NCI-H128 (cell line): ENCODE measurements at regions not wholly inside any gene's neighbourhood (a gene's known extent, or its start where the extent isn't known, plus 50 kb on each side); places are given as distances from the start of the nearest gene placed in this dataset.

Source experiments
- DNase-seq: peaks from one replicate; lab custom pipeline; 2025; ENCODE audit not compliant: unreplicated experiment; lab: John Stamatoyannopoulos, UW

DNA sequence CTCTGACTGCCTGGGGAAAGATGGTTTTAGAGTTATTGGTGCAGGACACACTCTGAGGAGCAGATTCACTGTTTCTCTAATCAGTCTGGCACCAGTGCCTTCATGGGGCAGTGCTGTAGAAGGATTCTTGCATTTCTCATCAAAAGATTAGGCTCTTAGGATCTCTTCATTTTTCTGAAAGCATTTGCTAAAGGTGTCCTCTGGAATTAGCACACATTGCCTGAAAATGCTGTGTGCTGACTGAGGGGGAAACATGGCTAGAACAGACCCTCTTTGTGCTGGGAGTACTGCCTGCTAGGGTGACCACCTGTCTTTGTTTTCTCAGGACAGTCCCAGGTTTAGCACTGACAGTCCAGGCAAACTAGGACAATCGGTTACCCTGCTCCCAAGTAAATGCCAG, 301.0 kb downstream of the PTEN start:
- no peak for DNase-seq

DNA sequence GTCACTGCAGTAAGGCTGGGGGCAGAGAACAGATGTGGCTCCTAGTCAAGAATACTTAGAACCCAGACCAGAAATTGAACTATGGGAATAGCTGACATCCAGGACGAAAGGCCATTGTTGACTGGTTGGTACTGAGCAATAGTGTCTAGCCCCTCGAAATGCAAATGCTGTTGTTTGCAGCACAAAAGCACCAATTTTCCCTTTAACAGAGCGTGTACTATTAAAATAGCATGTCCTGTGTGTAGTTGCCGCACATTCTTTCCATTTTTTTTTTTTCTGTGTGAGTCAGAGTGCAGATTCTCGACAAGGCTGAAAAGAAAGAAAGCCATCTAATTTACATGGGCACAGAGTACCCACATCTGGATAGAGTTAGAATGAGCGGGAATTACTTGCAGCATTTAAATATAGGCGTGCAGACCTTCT, 302.4 kb downstream of the PTEN start:
- no peak for DNase-seq

DNA sequence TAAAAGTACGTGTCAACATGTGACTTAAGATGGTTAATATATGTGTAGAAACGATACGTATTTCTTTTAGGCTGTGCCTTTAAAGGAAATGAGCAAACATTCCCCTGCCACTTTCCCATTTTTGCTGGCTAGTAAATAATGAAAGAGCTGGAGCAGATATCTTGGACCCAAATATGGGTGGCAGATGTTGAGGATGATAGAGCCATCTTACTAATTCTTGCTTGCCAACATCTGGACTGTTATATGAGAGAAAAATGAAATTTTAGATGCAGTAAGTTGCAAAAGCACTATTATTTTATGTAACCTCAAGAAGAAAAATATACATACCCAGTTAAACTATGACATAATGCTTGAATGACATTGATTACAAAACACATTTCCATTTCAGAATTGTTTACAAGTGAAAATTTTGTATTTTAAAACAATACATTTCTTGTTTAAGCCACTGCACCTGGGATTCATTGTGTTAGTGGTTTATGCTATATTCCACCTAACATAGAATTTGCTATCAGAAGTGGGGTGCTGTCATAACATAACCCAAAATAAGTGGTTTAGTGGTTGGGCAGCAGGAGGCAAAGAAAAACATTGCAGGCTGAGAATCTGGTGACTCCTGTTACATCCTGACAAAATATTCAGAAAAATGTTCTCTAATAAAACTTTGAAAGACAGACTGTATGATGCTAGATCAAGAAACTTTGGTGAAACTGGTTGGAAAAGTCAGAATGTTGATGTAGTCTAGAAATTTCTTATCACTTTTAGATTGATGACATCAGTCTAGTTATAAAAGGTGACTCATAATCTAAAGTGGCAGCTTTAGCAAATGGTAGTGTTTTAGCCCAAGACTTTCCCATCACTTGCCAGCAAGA, 305.0 kb downstream of the PTEN start:
- no peak for DNase-seq

DNA sequence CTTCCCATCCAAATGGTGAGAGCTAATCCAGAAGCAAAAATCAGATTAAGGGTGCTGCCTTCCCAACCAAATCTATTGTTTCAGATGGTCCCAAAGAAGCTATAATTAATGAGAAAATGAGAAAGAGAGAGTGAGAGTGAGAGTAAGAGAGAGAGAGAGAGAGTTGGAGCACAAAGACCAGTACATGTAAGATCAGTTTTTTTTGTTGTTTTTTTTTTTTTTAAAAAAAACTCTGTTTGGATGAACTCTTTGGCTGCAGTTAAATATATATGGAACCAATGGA, 305.6 kb downstream of the PTEN start:
- DNase-seq, result no peak

DNA sequence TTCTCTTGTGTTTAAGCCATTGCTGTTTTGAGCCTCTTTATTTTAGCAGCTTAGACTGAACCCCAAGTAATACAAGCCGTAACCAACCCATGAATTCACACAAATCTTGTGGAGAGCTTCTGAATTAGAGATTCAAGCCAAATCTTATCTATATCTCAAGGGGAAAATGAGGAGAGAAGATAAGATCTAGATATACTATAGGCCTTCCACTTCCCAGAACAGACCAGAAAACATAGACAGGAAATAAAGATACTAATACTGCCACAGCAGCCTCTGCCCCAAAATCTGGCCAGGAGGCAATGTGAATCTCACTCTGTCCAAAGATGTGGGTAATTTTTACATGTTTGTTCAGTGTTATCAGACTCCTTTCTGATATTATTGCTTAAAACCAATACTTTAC, 307.2 kb downstream of the PTEN start:
- DNase-seq, result no peak

DNA sequence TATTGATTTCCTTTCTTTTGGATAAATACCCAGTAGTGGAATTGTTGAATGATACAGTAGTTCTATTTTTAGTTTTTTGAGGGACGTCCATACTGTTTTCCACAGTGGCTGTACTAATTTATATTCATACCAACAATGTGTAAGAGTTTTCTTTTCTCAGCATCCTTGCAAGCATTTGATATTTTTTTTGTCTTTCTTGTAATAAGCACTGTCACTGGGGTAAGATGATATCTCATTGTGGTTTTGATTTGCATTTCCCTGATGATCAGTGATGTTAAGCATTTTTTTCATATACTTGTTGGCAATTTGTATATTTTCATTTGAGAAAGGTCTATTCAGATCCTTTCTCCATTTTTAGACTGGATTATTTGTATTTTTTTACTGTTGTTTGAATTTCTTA, 308.7 kb downstream of the PTEN start:
- DNase-seq, result no peak

DNA sequence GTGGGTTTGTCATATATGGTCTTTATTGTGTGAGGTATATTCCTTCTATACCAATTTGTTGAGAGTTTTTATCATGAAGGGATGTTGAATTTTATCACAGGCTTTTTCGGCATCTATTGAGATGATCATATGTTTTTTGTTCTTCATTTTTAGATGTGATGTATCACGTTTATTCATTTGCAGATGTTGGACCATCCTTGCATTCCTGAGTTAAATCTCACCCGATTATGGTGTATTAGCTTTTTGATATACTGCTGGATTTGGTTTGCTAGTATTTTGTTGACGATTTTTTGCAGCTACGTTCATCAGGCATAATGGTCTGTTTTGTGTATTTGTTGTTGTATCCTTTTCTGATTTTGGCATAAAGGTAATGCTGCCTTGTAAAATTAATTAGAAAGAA, 311.0 kb downstream of the PTEN start:
- DNase-seq, result no peak

DNA sequence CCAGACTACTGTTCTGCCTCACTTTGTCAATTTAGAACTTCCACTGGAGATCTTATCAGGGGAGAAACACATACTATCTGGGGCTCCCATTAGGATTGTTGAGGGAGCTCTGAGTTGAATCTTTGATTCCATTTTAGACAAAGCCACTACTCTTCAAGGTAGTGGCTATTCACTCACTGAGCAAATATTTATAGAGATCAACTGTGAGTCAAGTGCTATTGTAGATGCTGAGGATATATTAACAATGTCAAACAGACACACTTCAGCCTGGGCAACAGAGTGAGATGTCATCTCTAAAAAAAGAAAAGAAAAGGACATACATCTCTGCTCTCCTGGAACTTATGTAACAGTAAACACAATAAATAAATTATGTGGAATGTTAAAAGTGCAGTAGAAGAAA, 315.3 kb downstream of the PTEN start:
- no peak for DNase-seq

DNA sequence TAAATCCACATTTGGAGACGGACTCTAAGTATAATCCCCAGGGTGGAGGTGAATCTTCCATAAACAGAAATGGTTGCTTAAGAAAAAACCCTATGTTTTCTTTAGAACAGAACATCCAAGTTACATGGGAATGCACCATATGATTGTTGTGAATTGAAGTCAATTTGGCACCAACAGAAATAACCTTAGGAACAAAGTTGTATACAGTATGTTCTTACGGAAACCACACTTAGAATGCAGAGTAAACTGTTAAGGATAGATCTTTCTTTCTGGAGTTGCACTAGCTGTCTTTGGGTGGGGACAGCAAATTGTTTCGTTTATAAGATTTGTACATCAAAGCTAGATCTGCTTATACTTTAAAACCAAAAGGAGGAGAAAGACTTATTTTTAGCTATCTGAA, 316.4 kb downstream of the PTEN start:
- DNase-seq, result no peak

DNA sequence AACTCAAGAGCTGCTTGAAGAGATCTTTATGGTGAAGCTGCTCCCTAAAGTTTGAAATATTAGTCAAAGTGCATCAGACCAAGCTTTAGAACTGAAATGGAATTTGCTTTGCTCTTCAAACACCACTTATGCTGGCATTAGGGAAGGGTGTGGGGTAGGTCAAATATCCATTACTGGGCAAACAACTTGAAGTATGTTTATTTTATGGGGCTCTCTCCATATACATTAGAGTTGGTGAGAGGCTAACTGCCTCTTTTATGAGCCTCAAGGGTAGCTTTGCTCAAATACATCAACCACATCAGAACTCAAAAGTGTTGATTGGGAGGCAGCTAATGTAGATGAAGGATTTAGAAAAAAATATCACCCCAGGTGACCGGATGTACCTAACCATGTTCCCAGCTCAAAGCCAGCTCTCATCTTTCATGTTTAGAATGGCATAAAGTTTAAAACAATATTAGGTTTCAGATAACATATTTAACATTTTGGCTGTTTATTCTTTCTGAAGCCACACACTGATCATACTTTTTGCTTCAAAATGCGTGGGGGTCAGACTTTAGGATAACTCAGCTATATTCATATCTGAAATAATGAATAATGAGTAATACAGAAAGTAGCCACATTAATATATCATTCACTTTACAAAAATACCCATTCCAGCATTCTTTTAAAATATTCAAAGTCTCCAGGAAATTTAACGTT, 318.6 kb downstream of the PTEN start:
- DNase-seq, result peak; percentile 91

DNA sequence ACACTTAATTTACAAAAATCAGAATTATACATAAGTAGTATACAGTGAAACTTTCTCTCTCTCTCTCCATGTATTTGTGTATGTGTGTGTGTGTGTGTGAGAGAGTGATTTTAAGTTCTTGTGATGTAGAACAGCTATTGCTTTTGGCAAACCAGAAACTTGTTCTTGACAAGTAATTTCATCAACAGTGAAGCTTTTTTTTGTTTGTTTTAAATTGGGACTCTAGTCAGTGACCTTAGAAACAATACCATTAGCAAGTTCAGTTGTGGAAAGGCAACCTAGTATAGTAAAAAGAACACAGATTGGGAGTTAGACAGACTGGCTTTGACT, 319.1 kb downstream of the PTEN start:
- DNase-seq, result no peak

DNA sequence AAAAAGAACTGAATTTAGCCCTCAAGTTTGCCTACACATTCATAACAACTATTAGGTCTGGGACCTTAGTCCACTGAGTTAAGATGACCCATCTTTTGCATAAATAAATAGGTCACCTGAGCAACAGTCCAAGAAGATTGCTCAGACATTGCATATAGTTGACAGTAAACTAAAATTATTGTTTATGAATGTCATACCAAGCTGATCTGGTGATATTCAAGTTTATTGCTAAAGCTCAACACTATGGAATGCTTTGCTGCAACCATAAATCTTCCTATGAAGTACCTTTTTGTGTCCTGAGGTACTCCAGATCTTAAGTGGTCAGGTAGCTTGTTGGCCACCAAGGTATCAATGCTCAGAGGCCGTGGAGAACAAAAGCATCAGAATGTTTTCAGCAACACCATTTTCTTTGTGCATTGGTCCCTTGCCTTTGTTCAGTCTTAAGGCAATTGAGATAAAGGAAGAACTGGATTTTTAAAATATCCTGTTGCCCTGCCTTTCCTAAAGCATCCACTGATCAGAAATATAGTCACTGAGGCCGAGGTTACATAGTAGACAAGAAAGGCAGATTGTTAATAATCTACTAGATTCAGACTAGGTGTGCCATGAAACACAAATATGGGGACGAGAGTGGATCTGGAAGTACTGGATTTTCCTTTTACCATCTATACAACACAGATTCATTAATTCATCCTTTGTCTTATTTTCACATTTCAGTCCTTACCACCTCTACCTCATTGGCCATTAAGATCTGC, 321.3 kb downstream of the PTEN start:
- no peak for DNase-seq

DNA sequence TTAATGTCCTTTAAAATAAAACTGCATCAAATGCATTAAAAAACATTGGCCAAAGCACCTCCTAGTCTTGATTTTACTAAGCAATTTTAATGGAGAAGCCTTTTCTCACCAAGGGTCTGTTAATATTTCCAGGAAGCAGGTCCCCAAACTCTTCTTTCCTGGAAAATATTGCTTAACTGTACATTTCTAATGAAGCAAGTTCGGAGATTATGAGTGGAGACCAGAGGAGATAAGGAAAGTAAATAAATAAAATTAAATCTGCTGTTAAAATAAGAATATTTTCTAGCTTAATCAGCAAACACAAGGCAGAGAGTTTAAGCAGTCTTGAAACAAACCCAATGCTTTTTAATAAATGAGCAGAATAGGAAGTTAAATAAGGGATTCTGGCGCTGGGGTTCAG, 322.4 kb downstream of the PTEN start:
- no peak for DNase-seq

DNA sequence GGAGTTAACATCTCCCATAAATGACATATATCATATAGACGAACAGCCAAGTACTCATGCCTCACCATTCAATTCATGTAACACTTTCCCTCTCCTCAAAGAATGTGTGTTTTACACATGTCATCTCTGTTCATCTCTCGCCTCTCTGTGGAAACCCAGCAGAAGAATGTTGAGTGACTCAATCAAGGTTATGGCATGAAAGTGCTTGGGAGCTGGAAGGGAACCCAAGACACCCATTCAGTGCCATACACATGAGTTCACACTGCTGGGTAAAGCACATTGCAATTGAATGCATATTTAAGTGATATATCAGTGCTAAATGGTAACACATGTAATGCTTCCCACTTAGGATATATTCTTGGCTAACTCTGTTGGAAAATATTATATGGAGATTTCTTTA, 322.9 kb downstream of the PTEN start:
- DNase-seq, result no peak

DNA sequence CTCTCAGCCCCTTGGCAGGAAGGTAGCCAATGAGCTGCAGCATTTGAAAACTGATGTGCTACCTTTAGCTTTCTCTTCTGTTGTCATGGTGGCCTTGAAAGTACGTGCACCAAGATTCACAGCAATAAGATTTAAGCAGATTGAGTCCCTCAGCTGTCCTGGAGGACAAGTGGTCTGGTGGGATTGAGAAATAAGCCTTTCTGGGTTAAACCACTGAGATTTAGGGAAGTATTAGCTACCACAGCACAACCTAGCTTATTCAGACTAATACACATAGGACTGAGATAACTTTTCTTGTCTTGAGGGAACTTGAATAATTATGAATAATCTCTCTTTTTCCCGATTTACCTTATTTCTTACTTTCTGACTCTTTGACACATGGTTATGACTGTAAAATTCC, 324.0 kb downstream of the PTEN start:
- no peak for DNase-seq

DNA sequence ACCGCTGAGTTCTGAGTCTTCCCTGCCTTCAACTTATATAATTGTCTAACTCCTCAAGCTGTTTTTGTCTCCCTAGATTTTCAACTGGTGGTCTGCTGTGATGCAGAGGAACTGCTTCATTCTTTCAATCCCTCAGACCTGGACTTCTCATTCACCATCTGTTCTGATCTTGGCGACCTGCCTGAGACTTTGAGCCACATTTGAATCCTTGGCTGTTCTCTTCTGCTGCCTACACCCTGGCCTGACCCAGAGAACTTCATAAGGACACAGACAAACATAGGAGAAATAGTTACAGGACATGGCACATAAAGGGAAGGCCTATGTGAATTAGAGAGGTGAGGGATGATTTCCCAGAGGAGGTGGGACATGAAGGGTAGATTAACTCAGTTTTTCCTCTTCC, 326.7 kb downstream of the PTEN start:
- no peak for DNase-seq

DNA sequence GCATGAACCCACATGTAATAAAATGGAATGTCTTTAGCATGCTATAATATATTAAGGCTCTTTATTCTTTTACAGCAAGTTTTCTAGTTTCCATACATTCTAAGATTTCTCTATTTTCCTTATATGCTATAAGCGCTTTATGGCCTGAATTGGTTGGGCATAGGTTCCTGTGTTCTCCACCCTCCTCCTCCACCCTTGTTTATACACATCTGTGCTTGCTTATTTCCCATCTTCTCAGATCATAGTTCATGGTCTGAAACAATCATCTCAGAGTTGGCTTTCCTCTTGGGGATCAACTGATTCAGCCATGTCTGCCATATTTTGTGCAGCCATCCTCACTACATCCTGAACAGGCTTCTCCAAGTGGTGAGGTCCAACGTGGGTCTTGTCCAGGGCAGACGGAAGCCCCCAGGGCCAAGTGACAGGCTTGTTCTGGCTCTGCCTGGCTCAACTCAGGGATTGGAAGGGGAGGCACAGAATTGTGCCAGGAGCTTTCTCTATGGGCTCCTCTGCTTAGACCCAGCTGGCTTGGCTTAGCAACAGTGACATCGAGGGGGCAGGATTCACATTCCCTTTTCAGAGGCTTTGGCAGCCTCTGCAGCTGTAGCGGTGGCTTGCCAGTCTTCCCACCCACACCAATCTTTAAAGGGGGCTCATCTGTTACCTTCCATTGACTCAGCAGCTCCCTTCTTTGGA, 327.3 kb downstream of the PTEN start:
- no peak for DNase-seq

DNA sequence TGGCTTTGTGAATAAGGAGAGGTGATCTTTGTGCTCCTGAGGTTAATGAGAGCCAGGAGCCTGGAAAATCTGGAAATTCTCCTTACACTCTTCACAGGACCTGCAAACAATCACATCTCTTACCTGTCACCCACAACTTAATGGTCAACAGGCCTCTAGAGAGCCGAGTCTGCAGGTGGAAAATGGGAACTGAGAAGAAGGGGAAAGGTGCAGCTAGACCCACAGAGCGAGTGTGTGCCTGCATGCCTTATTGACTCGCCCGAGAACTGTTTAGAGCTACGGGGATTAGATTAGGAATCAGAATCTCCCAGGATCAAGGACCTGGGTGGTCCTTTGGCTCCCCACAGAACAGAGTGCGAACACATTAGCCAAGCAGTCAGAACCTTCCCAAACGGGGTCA, 329.6 kb downstream of the PTEN start:
- DNase-seq, result no peak

DNA sequence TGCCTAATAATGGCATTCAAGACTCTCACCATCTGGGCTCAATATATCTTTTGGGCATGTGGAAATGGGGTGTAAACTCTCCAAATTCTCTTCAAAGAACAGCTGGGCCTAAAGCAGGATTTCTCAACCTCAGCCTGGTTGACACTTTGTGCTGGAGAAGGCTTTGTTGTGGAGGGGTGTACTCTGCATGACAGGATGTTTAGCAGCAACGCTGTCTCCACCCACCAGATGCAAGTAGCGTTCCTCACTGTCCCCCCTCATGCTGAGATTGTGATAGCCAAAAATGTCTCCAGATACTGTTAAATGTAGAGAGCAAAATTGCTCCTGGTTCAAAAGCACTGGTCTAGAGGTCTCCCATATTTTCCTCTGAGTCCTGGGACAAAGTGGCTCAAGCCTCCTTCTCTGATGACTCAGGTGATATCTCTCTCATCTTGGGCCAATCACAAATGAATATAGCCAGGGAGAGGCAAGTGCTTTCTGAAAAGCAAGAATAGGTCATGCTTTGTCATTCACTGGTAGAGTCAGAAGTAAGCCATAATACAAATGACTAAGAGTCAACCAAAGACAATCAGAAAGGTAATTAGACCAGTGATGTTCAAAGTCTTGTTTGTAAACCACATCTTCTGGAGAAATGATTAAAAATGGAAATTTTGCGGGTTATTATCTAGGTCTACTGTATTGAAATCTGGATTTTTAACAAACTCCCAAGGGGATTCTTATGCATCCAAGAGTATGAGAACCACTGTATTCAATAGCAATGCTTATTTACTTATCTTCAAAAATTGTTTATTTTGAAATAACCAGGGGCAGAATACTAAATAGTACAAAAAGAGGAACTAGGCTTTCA, 330.8 kb downstream of the PTEN start:
- no peak for DNase-seq

DNA sequence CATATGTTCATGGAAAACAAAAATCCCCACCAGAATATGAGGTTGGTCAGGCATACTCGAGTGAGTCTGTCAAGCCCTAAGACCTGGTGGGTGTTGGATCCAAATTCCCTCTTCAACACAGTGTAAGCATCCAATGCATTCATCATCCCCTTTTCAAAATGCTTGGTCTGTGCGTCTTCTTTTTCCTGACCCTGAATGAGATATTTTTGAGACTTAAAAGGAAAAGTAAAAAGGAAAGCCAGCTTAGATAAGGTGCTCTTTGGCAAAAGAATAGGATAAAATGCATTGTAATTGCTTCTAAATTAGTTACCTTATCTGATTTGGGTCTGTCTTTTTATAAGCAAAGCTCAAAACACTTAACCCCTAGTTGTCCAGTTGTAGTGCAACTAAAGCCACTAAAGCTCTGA, 331.5 kb downstream of the PTEN start:
- DNase-seq, result no peak

DNA sequence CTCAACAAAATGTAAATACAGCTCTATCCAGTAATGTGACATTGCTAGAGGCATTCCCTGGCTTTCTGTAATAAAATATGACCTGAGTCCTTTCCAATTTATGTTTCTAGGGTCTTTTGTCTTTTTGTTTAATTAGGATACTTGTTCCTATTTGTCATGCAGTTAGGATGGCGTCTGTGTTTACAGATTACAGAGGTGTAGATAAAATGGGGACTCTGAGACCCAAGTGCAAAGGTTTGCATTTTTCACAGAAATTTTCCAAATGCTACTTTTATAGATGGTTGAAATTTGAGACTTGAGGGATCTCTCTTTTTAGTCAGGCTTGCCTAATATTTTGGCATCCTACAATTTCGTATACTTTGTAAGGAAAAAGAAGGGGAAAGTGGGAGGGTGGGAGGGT, 332.4 kb downstream of the PTEN start:
- no peak for DNase-seq
